Ovary (tissue), 7 donors: ENCODE measurements at regions not wholly inside any gene's neighbourhood (a gene's known extent, or its start where the extent isn't known, plus 50 kb on each side); places are given as distances from the start of the nearest gene placed in this dataset.

ENCODE experiments used
- DNase-seq, 5 donors: peaks; one replicate each; pipeline ENCODE4 v3.0.0-alpha.2; 2019 to 2020
- H3K27ac ChIP-seq, 2 donors: fragments of 200-600 bp; one replicate each; pipeline versions ENCODE4 v1.5.1 to v1.8.0; 2019 to 2022
- H3K27me3 ChIP-seq: fragments of 200-600 bp; one replicate; pipeline ENCODE4 v1.8.0; 2022
- H3K36me3 ChIP-seq: fragments of 200-600 bp; sonication (generic); one replicate; pipeline ENCODE4 v1.5.1; 2019
- H3K4me1 ChIP-seq: one replicate; pipeline ENCODE4 v1.8.1; 2013; ENCODE audit warnings: mild to moderate bottlenecking, moderate library complexity; ENCODE audit not compliant: insufficient read depth
- H3K4me3 ChIP-seq: fragments of 200-600 bp; sonication (generic); one replicate; pipeline ENCODE4 v1.5.1; 2017
- H3K9me3 ChIP-seq, 2 donors: fragments of 200-600 bp in 1 of 2; sonication (generic) in 1 of 2; one replicate each; pipeline versions ENCODE4 v1.5.1 to v1.8.1; 2013 to 2019; ENCODE audit warnings: mild to moderate bottlenecking in 1 of 2, moderate library complexity in 1 of 2
- CTCF ChIP-seq, 3 donors: fragments of 450-650 bp in 2 of 3; fragments of 200-600 bp in 1 of 3; IDR thresholded peaks; one replicate each; pipeline versions ENCODE4 v1.5.1 to v1.8.0; 2016 to 2022; ENCODE audit warnings: antibody characterized with exemption in 3 of 3, mild to moderate bottlenecking in 1 of 3
- EP300 ChIP-seq: sonication (generic); formaldehyde crosslinking; IDR thresholded peaks from one replicate; pipeline ENCODE4 v1.6.1; 2017; ENCODE audit warnings: antibody characterized with exemption
- POLR2A ChIP-seq: fragments of 450-650 bp; IDR thresholded peaks from one replicate; pipeline ENCODE4 v1.6.1; 2017; ENCODE audit warnings: antibody characterized with exemption, mild to moderate bottlenecking, moderate library complexity
- WGBS, 3 donors: extraction: QIAGEN DNeasy Blood & Tissue Kit in 1 of 3; methylation state at CpG; one replicate each; pipeline versions ENCODE4 v1.1.5 to v1.1.7; 2013 to 2017; 5-methylcytosine and 5-hydroxymethylcytosine counted together
- intact Hi-C, 4 donors: fragments of 100-400 bp; cut with DNase I; formaldehyde crosslinking; loops; one replicate each; pipeline versions ENCODE4 v1.11.0 to v1.15.1; 2022 to 2023
- donor health status: DM: no; HTN: no; CAD: no; lungs with moderate emphysema.
- donor health status: DM: no; HTN: no; CAD: no.
- donor health status: Bipolar disorder and iron deficiency.
- donor health status: DM: no; HTN: no; CAD: no.
- donor health status: DM: yes; HTN: yes; CAD: no.

- Histone ChIP-seq H3K9me3 (no peaks in the 10 kb centered on the region), H3K4me1 (no peaks in the 10 kb centered on the region), H3K27me3 (no peaks in the 10 kb centered on the region), H3K4me3 (no peak overlapping the region), H3K36me3 (no peaks in the 10 kb centered on the region), H3K27ac (no peak overlapping the region)
- 90 to 95% (median 91%) methylated on average over 6 of the region's 6 CpGs for WGBS, 3 donors
- DNase-seq = no peak
- intact Hi-C loops = no loop called here
- TF ChIP-seq CTCF (IDR thresholded peaks at IDR 0.05) (no peak), POLR2A (no peak), EP300 (no peak)
Observed at GRCh38 chr2:150591496-150592285, 104.2 kb upstream of the RND3 start.

GRCh38 chr2:150589681-150590080 lies 102.2 kb upstream of the RND3 start:
- intact Hi-C loops = no loop called here
- Histone ChIP-seq H3K27ac (no peak overlapping the region), H3K4me1 (no peaks in the 10 kb centered on the region), H3K9me3 (no peaks in the 10 kb centered on the region), H3K4me3 (no peak overlapping the region), H3K27me3 (no peaks in the 10 kb centered on the region), H3K36me3 (no peaks in the 10 kb centered on the region)
- WGBS, 3 donors = 74 to 92% (median 90%) methylated on average over 2 of the region's 2 CpGs
- TF ChIP-seq POLR2A (no peak), CTCF (IDR thresholded peaks at IDR 0.05) (no peak), EP300 (no peak)
- no peak for DNase-seq

- DNase-seq = no peak
- H3K36me3 ChIP-seq = no peaks in the 10 kb centered on the region
- no peak overlapping the region for H3K27ac ChIP-seq
- 93 to 98% (median 98%) methylated on average over 2 of the region's 2 CpGs for WGBS, 3 donors
- H3K4me1 ChIP-seq = no peaks in the 10 kb centered on the region
- intact Hi-C loops = no loop called here
- no peaks in the 10 kb centered on the region for H3K9me3 ChIP-seq
- H3K27me3 ChIP-seq = no peaks in the 10 kb centered on the region
- H3K4me3 ChIP-seq = no peak overlapping the region
- TF ChIP-seq POLR2A (no peak), EP300 (no peak), CTCF (IDR thresholded peaks at IDR 0.05) (no peak)
Observed at GRCh38 chr2:150588506-150588870, 101.0 kb upstream of the RND3 start.

GRCh38 chr2:150587547-150588505 lies 100.4 kb upstream of the RND3 start:
- Histone ChIP-seq H3K27me3 (no peaks in the 10 kb centered on the region), H3K4me3 (no peak overlapping the region), H3K27ac (no peak overlapping the region), H3K36me3 (no peaks in the 10 kb centered on the region), H3K9me3 (no peaks in the 10 kb centered on the region), H3K4me1 (no peaks in the 10 kb centered on the region)
- no peak for DNase-seq
- intact Hi-C loops = no loop called here
- TF ChIP-seq EP300 (no peak), CTCF (IDR thresholded peaks at IDR 0.05) (no peak)
- WGBS, 3 donors = 20 to 36% (median 28%) methylated on average over 10 of the region's 10 CpGs
